Fibroblast of lung (primary cell): ENCODE measurements at regions not wholly inside any gene's neighbourhood (a gene's known extent, or its start where the extent isn't known, plus 50 kb on each side); places are given as distances from the start of the nearest gene placed in this dataset.

Source experiments
- DNase-seq, 2 donors: peaks; one replicate each; pipeline versions ENCODE4 v3.0.0 to v3.0.0-alpha.2; 2010; ENCODE audit warnings: low read depth in 2 of 2
- H2AFZ ChIP-seq: 2 replicates; pipeline ENCODE4 v1.5.1; 2012; ENCODE audit warnings: low read length, control low read depth, inconsistent platforms
- H3K27ac ChIP-seq: 2 replicates; pipeline ENCODE4 v1.5.1; 2011; ENCODE audit warnings: low read length, control low read depth; ENCODE audit not compliant: insufficient read depth
- H3K27me3 ChIP-seq: 2 replicates; pipeline ENCODE4 v1.5.1; 2011; ENCODE audit warnings: mild to moderate bottlenecking, low read length; ENCODE audit not compliant: control insufficient read depth, insufficient read depth
- H3K36me3 ChIP-seq: 2 replicates; pipeline ENCODE4 v1.5.1; 2011; ENCODE audit warnings: low read length; ENCODE audit not compliant: control insufficient read depth, insufficient read depth
- H3K4me1 ChIP-seq: 2 replicates; pipeline ENCODE4 v1.5.1; 2011; ENCODE audit warnings: low read length; ENCODE audit not compliant: control insufficient read depth, insufficient read depth; ENCODE audit errors: extremely low read depth
- H3K4me2 ChIP-seq: 2 replicates; pipeline ENCODE4 v1.5.1; 2011; ENCODE audit warnings: low read length, control low read depth; ENCODE audit not compliant: insufficient read depth; ENCODE audit errors: extremely low read depth
- H3K4me3 ChIP-seq, 4 experiments: fragments of 200-600 bp in 1 of 4; sonication (generic) in 1 of 4; replicated peaks in 1 of 4; 2 replicates each; pipeline ENCODE4 v1.5.1; 2011 to 2016; ENCODE audit warnings: low read length in 4 of 4, low read depth in 3 of 4, mild to moderate bottlenecking in 3 of 4, control low read depth in 2 of 4, inconsistent platforms in 1 of 4, mixed read lengths in 1 of 4; ENCODE audit not compliant: insufficient read depth in 1 of 4; ENCODE audit errors: control extremely low read depth in 1 of 4
- H3K79me2 ChIP-seq: 2 replicates; pipeline ENCODE4 v1.5.1; 2012; ENCODE audit warnings: mild to moderate bottlenecking, low read length, inconsistent platforms; ENCODE audit not compliant: control insufficient read depth, insufficient read depth
- H3K9ac ChIP-seq: 2 replicates; pipeline ENCODE4 v1.5.1; 2011; ENCODE audit warnings: mild to moderate bottlenecking, low read length, control low read depth; ENCODE audit not compliant: insufficient read depth
- H3K9me3 ChIP-seq: 2 replicates; pipeline ENCODE4 v1.5.1; 2012; ENCODE audit warnings: low read depth, low read length; ENCODE audit not compliant: control insufficient read depth, insufficient read depth
- H4K20me1 ChIP-seq: 2 replicates; pipeline ENCODE4 v1.5.1; 2011; ENCODE audit warnings: low read length; ENCODE audit not compliant: control insufficient read depth, insufficient read depth; ENCODE audit errors: extremely low read depth
- EZH2 ChIP-seq: IDR thresholded peaks from 2 replicates; pipeline ENCODE4 v1.5.1; 2012; ENCODE audit warnings: low read length, control low read depth, mild to moderate bottlenecking; ENCODE audit errors: missing control alignments
- TF ChIP-seq, protein P1 (sequence below), 2 donors: IDR thresholded peaks in 1 of 2; conservative IDR thresholded peaks in 1 of 2; 1 replicate in 1 of 2; 2 replicates in 1 of 2; pipeline ENCODE4 v1.5.1; 2011 to 2012; ENCODE audit warnings: low read length in 2 of 2, control low read depth in 1 of 2, inconsistent platforms in 1 of 2, low read depth in 1 of 2, mild to moderate bottlenecking in 1 of 2

DNA sequence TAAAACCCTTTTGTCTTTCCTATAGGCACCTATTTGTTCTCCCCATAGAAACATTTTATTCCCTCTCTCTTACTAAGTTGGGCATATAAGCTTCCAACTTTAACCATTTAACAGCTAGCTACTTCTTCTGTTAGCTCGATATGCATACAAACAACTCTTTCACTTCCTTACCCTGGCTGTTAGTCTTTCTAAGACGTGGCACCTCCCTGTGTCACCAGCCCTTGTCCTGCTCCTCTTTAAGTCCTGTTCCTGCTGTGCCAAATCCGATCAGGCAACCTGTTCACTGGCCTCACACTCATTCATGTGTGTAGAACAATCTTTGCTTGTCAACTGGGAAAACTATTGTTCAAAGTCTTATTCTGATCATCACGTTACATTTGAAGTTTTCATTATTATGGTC lies 1376.1 kb upstream of the TENM4 start:
- no peak for TF ChIP-seq EZH2
- TF ChIP-seq, protein P1, sequence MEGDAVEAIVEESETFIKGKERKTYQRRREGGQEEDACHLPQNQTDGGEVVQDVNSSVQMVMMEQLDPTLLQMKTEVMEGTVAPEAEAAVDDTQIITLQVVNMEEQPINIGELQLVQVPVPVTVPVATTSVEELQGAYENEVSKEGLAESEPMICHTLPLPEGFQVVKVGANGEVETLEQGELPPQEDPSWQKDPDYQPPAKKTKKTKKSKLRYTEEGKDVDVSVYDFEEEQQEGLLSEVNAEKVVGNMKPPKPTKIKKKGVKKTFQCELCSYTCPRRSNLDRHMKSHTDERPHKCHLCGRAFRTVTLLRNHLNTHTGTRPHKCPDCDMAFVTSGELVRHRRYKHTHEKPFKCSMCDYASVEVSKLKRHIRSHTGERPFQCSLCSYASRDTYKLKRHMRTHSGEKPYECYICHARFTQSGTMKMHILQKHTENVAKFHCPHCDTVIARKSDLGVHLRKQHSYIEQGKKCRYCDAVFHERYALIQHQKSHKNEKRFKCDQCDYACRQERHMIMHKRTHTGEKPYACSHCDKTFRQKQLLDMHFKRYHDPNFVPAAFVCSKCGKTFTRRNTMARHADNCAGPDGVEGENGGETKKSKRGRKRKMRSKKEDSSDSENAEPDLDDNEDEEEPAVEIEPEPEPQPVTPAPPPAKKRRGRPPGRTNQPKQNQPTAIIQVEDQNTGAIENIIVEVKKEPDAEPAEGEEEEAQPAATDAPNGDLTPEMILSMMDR (conservative IDR thresholded peaks at IDR 0.05 in 1 of 2, IDR thresholded peaks at IDR 0.05 in 1 of 2; ENCODE audit: low read depth in 1 of 2, low read length in 2 of 2) = no peak
- Histone ChIP-seq H3K36me3 (no peaks in the 10 kb centered on the region), H2AFZ (no peak overlapping the region), H4K20me1 (no peaks in the 10 kb centered on the region), H3K9ac (no peak overlapping the region), H3K4me2 (no peak overlapping the region), H3K9me3 (no peaks in the 10 kb centered on the region), H3K27me3 (no peaks in the 10 kb centered on the region), H3K4me1 (no peaks in the 10 kb centered on the region), H3K4me3 (no peak overlapping the region), H3K27ac (no peak overlapping the region), H3K79me2 (no peaks in the 10 kb centered on the region)
- DNase-seq = no peak

DNA sequence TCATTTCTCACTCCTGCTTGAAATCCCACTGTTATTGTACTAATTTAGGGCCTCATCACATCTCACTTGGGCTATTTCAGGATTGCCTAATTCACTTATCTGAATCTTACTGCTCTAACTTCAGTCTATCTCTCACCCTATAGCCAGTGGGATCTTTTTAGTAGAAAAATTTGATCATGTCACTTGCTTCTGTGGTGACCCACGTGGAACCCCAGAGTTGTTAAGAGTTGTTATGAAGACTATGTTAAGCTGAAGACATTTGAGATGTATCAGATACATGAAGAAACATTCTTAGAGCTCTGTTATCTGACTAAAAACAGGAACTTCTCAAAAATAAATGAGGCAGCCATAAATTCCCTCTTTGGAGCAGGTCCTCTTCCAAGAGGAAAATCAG lies 1375.6 kb upstream of the TENM4 start:
- H4K20me1 ChIP-seq = no peaks in the 10 kb centered on the region
- no peaks in the 10 kb centered on the region for H3K27me3 ChIP-seq
- H3K4me3 ChIP-seq = no peak overlapping the region
- H3K9me3 ChIP-seq = no peaks in the 10 kb centered on the region
- H3K9ac ChIP-seq = no peak overlapping the region
- H3K36me3 ChIP-seq = no peaks in the 10 kb centered on the region
- H3K27ac ChIP-seq = no peak overlapping the region
- H2AFZ ChIP-seq = no peak overlapping the region
- H3K4me2 ChIP-seq = no peak overlapping the region
- TF ChIP-seq EZH2 = no peak
- TF ChIP-seq, protein P1 (conservative IDR thresholded peaks at IDR 0.05 in 1 of 2, IDR thresholded peaks at IDR 0.05 in 1 of 2; ENCODE audit: low read depth in 1 of 2, low read length in 2 of 2) = no peak
- no peaks in the 10 kb centered on the region for H3K4me1 ChIP-seq
- no peaks in the 10 kb centered on the region for H3K79me2 ChIP-seq
- no peak for DNase-seq

DNA sequence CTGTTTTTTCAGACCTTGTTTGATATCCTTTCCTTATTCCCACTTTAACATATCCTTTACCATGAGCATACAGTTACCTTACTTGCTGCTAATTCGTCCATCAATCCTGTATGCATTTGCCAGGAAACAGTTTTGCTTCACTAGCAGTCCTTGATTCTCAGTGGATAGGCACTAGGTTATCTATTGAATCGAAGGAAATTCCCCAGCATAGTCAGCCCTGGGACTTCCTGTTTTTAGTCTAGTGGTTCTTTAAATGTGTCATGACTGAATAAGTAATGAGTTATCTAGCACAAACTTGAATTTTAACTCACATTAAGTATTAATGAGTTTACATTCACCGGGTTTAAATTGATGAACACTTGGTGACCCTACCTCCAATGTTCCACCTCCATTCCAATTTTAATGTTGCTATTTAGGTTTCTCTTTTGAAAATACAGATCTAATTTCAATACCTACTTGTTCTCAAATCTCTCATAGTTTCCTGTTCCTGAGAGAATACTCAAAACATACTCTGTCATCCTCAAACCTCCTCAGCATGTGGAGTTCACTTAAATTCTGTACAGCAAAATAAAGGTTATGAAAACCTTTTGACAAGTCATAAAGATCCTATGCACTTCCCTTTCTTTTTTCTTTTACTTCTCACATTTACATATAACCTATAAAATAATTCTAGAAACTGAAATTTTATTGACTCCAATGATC lies 1375.1 kb upstream of the TENM4 start:
- Histone ChIP-seq H3K36me3 (no peaks in the 10 kb centered on the region), H3K9ac (no peak overlapping the region), H4K20me1 (no peaks in the 10 kb centered on the region), H3K27ac (no peak overlapping the region), H2AFZ (no peak overlapping the region), H3K79me2 (no peaks in the 10 kb centered on the region), H3K4me3 (no peak overlapping the region), H3K9me3 (no peaks in the 10 kb centered on the region), H3K4me2 (no peak overlapping the region), H3K27me3 (no peaks in the 10 kb centered on the region), H3K4me1 (no peaks in the 10 kb centered on the region)
- TF ChIP-seq EZH2 = no peak
- TF ChIP-seq, protein P1 (conservative IDR thresholded peaks at IDR 0.05 in 1 of 2, IDR thresholded peaks at IDR 0.05 in 1 of 2; ENCODE audit: low read depth in 1 of 2, low read length in 2 of 2) = no peak
- DNase-seq = no peak
